ENCODE measurements at regions not wholly inside any gene's neighbourhood (a gene's known extent, or its start where the extent isn't known, plus 50 kb on each side); places are given as distances from the start of the nearest gene placed in this dataset.

GRCh38 chr12:62168411-62168810 is 91.8 kb upstream of the USP15 start:
- TF ChIP-seq EZH2phosphoT487 (IDR thresholded peaks at IDR 0.05; ENCODE audit: insufficient read depth, low read depth), result no peak
- no peak for TF ChIP-seq EZH2 (IDR thresholded peaks at IDR 0.05; ENCODE audit: insufficient read depth, poor library complexity, severe bottlenecking)
